ENCODE measurements at regions not wholly inside any gene's neighbourhood (a gene's known extent, or its start where the extent isn't known, plus 50 kb on each side); places are given as distances from the start of the nearest gene placed in this dataset.

DNA sequence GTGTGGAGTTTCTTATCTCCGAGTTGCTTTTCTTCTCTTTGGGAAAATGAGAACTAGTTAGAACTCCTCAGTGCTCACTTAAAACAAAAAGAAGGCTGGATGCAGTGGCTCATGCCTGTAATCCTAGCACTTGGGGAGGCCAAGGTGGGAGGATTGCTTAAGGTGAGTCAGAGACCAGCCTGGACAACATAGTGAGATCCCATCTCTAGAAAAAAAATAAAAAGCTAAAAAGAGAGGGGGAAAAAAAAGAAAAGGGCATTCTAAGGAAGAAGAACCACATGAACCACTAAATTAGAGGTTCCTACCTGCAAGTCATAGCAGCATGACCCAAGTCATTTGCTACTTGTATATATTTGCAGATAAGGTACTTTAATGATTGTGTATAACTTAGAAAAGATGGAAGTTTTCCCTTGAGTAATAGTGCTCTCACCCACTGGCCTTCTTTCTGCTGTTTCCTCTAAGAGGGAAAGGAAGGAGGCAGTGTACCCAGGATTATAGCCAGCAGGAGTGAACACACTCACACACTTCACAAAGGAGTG is 87.8 kb downstream of the CCDC71L start (continued):
- TF ChIP-seq CREB3 (CRISPR knock-in tag; IDR thresholded peaks at IDR 0.05): no peak
- no peak for TF ChIP-seq NCOA1 (CRISPR knock-in tag; IDR thresholded peaks at IDR 0.05)
- TF ChIP-seq MEIS2 (CRISPR knock-in tag; IDR thresholded peaks at IDR 0.05): no peak
- TF ChIP-seq, protein P1, sequence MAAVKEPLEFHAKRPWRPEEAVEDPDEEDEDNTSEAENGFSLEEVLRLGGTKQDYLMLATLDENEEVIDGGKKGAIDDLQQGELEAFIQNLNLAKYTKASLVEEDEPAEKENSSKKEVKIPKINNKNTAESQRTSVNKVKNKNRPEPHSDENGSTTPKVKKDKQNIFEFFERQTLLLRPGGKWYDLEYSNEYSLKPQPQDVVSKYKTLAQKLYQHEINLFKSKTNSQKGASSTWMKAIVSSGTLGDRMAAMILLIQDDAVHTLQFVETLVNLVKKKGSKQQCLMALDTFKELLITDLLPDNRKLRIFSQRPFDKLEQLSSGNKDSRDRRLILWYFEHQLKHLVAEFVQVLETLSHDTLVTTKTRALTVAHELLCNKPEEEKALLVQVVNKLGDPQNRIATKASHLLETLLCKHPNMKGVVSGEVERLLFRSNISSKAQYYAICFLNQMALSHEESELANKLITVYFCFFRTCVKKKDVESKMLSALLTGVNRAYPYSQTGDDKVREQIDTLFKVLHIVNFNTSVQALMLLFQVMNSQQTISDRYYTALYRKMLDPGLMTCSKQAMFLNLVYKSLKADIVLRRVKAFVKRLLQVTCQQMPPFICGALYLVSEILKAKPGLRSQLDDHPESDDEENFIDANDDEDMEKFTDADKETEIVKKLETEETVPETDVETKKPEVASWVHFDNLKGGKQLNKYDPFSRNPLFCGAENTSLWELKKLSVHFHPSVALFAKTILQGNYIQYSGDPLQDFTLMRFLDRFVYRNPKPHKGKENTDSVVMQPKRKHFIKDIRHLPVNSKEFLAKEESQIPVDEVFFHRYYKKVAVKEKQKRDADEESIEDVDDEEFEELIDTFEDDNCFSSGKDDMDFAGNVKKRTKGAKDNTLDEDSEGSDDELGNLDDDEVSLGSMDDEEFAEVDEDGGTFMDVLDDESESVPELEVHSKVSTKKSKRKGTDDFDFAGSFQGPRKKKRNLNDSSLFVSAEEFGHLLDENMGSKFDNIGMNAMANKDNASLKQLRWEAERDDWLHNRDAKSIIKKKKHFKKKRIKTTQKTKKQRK (IDR thresholded peaks at IDR 0.05; ENCODE audit: low read length): no peak

GRCh38 chr7:106572394-106573124 is 88.4 kb downstream of the CCDC71L start:
- Histone ChIP-seq H3K9me3 (ENCODE audit: low read length) (no peaks in the 10 kb centered on the region), H3K36me3 (replicated peaks in 1 of 2; ENCODE audit: control insufficient read depth in 1 of 2, insufficient read depth in 2 of 2, low read length in 2 of 2) (no peaks in the 10 kb centered on the region), H3K9ac (ENCODE audit: insufficient read depth, low read depth, low read length) (no peak overlapping the region), H3K4me1 (ENCODE audit: insufficient read depth, low read length) (no peaks in the 10 kb centered on the region), H3K79me2 (ENCODE audit: insufficient read depth, low read length) (no peaks in the 10 kb centered on the region), H3K27me3 (ENCODE audit: control insufficient read depth in 1 of 2, insufficient read depth in 2 of 2, low read length in 2 of 2) (peaks cover 0 to 4% of the 10 kb centered on the region in 2 experiments; a peak in 1 of 5 replicates), H3K4me3 (replicated peaks in 1 of 3; ENCODE audit: insufficient read depth in 1 of 3, low read depth in 2 of 3, low read length in 3 of 3) (no peak overlapping the region), H3K27ac (ENCODE audit: extremely low read length, insufficient read depth, low read length) (no peak overlapping the region), H4K20me1 (ENCODE audit: insufficient read depth, low read length) (no peaks in the 10 kb centered on the region), H2AFZ (ENCODE audit: low read length) (no peak overlapping the region), H3K4me2 (ENCODE audit: low read depth, low read length) (no peak overlapping the region)
- POLR2A ChIA-PET: no interaction called here
- DNase-seq (ENCODE audit: low spot score) (no peak), FAIRE-seq (no peak), ATAC-seq (no peak)
- in situ Hi-C loops (cut with HindIII; ENCODE audit: extremely low pct_ligation_motif_present, low pct_unique_long_range_greater_than_20kb) (no loop called here), intact Hi-C loops (cut with micrococcal nuclease; ENCODE audit: unreplicated experiment) (no loop called here)
- CTCF ChIA-PET (ENCODE audit: low intra/inter-chr PET ratio, low total read pairs): no interaction called here
- BruUV-seq (replicated peaks): no TSS peak
- WGBS (ENCODE audit: low lambda C conversion rate): 13% methylated on average over 3 of the region's 3 CpGs
- no peak for TF ChIP-seq NR2C2 (CRISPR knock-in tag; IDR thresholded peaks at IDR 0.05; ENCODE audit: borderline replicate concordance)
- no peak for TF ChIP-seq ZNF547 (CRISPR knock-in tag; IDR thresholded peaks at IDR 0.05)
- TF ChIP-seq SNAI1 (CRISPR knock-in tag; IDR thresholded peaks at IDR 0.05; ENCODE audit: borderline replicate concordance): no peak
- TF ChIP-seq ZNF44 (CRISPR knock-in tag; IDR thresholded peaks at IDR 0.05): no peak
- TF ChIP-seq ELF4 (CRISPR knock-in tag; IDR thresholded peaks at IDR 0.05; ENCODE audit: borderline replicate concordance): no peak
- no peak for TF ChIP-seq PHF20 (CRISPR knock-in tag; IDR thresholded peaks at IDR 0.05)
- TF ChIP-seq LCORL (IDR thresholded peaks at IDR 0.05): no peak
- TF ChIP-seq LCORL (CRISPR knock-in tag; IDR thresholded peaks at IDR 0.05): no peak
- no peak for TF ChIP-seq ZNF780A (CRISPR knock-in tag; IDR thresholded peaks at IDR 0.05)
- no peak for TF ChIP-seq KLF15 (CRISPR knock-in tag; IDR thresholded peaks at IDR 0.05; ENCODE audit: borderline replicate concordance)
- TF ChIP-seq ZNF572 (CRISPR knock-in tag; IDR thresholded peaks at IDR 0.05): no peak
- no peak for TF ChIP-seq TFDP1 (CRISPR knock-in tag; IDR thresholded peaks at IDR 0.05; ENCODE audit: borderline replicate concordance)
- TF ChIP-seq NRL (CRISPR knock-in tag; IDR thresholded peaks at IDR 0.05; ENCODE audit: borderline replicate concordance): no peak

All from HepG2 (cell line).